ENCODE measurements at regions not wholly inside any gene's neighbourhood (a gene's known extent, or its start where the extent isn't known, plus 50 kb on each side); places are given as distances from the start of the nearest gene placed in this dataset.

DNA sequence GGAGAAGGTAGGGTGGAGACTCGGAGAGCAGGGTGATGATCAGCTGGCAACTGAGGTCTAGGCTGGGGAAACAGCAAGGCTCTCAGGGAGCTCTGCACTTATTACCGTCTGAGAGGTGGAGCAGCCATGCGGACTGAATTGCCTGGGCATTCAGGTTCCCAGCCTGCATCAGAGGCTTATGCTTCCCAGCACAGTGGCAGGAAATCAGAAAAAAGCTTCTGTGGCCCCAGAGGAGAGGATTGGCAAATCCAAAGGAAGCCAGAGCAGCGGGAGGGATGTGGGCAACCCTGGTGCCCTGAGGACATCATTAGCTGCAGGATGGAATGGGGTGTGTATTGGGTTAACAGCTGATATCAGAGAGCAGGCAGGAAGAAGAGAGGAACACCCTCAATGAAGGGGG is 374.1 kb upstream of the POU3F1 start:
- TF ChIP-seq EGR1 (IDR thresholded peaks at IDR 0.05; ENCODE audit: low read depth in 2 of 2) (no peak), HNF4A (conservative IDR thresholded peaks at IDR 0.05) (no peak), JUND (IDR thresholded peaks at IDR 0.05) (no peak), SP1 (IDR thresholded peaks at IDR 0.05) (no peak), RAD21 (IDR thresholded peaks at IDR 0.05) (no peak), YY1 (IDR thresholded peaks at IDR 0.05) (no peak), GABPA (IDR thresholded peaks at IDR 0.05 in 1 of 2, conservative IDR thresholded peaks at IDR 0.05 in 1 of 2) (no peak), FOXA2 (IDR thresholded peaks at IDR 0.05) (no peak)
- TF ChIP-seq, protein P1, sequence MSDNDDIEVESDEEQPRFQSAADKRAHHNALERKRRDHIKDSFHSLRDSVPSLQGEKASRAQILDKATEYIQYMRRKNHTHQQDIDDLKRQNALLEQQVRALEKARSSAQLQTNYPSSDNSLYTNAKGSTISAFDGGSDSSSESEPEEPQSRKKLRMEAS (IDR thresholded peaks at IDR 0.05), result no peak
- TF ChIP-seq, protein P2, sequence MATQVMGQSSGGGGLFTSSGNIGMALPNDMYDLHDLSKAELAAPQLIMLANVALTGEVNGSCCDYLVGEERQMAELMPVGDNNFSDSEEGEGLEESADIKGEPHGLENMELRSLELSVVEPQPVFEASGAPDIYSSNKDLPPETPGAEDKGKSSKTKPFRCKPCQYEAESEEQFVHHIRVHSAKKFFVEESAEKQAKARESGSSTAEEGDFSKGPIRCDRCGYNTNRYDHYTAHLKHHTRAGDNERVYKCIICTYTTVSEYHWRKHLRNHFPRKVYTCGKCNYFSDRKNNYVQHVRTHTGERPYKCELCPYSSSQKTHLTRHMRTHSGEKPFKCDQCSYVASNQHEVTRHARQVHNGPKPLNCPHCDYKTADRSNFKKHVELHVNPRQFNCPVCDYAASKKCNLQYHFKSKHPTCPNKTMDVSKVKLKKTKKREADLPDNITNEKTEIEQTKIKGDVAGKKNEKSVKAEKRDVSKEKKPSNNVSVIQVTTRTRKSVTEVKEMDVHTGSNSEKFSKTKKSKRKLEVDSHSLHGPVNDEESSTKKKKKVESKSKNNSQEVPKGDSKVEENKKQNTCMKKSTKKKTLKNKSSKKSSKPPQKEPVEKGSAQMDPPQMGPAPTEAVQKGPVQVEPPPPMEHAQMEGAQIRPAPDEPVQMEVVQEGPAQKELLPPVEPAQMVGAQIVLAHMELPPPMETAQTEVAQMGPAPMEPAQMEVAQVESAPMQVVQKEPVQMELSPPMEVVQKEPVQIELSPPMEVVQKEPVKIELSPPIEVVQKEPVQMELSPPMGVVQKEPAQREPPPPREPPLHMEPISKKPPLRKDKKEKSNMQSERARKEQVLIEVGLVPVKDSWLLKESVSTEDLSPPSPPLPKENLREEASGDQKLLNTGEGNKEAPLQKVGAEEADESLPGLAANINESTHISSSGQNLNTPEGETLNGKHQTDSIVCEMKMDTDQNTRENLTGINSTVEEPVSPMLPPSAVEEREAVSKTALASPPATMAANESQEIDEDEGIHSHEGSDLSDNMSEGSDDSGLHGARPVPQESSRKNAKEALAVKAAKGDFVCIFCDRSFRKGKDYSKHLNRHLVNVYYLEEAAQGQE (IDR thresholded peaks at IDR 0.05), result no peak
- TF ChIP-seq, protein P3, sequence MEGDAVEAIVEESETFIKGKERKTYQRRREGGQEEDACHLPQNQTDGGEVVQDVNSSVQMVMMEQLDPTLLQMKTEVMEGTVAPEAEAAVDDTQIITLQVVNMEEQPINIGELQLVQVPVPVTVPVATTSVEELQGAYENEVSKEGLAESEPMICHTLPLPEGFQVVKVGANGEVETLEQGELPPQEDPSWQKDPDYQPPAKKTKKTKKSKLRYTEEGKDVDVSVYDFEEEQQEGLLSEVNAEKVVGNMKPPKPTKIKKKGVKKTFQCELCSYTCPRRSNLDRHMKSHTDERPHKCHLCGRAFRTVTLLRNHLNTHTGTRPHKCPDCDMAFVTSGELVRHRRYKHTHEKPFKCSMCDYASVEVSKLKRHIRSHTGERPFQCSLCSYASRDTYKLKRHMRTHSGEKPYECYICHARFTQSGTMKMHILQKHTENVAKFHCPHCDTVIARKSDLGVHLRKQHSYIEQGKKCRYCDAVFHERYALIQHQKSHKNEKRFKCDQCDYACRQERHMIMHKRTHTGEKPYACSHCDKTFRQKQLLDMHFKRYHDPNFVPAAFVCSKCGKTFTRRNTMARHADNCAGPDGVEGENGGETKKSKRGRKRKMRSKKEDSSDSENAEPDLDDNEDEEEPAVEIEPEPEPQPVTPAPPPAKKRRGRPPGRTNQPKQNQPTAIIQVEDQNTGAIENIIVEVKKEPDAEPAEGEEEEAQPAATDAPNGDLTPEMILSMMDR (IDR thresholded peaks at IDR 0.05; ENCODE audit: low read depth, low read length, missing input control), result no peak
- TF ChIP-seq, protein P4, sequence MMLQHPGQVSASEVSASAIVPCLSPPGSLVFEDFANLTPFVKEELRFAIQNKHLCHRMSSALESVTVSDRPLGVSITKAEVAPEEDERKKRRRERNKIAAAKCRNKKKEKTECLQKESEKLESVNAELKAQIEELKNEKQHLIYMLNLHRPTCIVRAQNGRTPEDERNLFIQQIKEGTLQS (IDR thresholded peaks at IDR 0.05), result no peak
- TF ChIP-seq, protein P5, sequence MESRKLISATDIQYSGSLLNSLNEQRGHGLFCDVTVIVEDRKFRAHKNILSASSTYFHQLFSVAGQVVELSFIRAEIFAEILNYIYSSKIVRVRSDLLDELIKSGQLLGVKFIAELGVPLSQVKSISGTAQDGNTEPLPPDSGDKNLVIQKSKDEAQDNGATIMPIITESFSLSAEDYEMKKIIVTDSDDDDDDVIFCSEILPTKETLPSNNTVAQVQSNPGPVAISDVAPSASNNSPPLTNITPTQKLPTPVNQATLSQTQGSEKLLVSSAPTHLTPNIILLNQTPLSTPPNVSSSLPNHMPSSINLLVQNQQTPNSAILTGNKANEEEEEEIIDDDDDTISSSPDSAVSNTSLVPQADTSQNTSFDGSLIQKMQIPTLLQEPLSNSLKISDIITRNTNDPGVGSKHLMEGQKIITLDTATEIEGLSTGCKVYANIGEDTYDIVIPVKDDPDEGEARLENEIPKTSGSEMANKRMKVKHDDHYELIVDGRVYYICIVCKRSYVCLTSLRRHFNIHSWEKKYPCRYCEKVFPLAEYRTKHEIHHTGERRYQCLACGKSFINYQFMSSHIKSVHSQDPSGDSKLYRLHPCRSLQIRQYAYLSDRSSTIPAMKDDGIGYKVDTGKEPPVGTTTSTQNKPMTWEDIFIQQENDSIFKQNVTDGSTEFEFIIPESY (IDR thresholded peaks at IDR 0.05), result no peak

All from liver (tissue), 3 donors.